ENCODE measurements at regions not wholly inside any gene's neighbourhood (a gene's known extent, or its start where the extent isn't known, plus 50 kb on each side); places are given as distances from the start of the nearest gene placed in this dataset.
"Not testable (repeated sequence)": the region's sequence is repeated elsewhere in the genome, so short reads cannot be mapped to it uniquely, and the experiment has no call there.

DNA sequence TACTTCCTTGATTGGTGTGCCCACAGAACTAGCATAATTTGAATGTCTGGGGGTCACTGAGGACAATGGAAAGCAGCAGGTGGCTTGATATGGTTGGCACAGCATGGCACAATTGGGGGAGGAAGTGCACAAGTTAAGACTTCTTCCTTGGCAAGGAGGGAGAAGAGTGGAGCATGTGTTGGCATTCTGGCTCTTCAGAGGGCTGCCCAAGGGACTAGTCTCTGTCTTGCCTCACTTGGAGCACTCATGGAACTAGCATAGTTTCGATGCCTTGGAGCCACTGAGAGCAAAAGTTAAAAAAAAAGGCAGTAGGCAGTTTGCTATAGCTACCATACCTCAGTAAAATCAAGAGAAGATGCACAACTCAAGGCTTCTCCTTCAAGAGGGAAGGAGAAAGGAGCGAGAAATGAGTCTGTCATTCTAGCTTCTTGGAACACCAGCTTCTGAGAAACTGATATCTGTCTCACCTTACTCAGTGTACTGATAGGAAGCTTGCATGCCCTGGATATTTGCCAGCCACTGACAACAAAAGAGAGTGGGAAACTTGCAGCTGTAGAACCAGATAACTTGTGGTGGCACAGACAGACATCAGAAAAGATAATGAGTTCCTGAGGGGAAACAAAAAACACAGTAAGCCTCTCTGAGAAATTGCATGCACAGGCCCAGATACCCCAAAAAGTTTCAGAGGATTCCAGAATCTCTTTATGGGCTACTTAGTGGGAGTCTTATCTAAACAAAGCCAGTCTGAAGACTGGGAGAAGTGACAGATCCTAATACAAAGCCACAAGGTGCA is 207.5 kb upstream of the SAMSN1 start:
- DNase-seq = no peak

- DNase-seq = no peak
Measured at GRCh38 chr21:14753069-14753465, 207.0 kb upstream of the SAMSN1 start.

GRCh38 chr21:14752345-14752909 is 206.3 kb upstream of the SAMSN1 start:
- peak; percentile 56 for DNase-seq

DNA sequence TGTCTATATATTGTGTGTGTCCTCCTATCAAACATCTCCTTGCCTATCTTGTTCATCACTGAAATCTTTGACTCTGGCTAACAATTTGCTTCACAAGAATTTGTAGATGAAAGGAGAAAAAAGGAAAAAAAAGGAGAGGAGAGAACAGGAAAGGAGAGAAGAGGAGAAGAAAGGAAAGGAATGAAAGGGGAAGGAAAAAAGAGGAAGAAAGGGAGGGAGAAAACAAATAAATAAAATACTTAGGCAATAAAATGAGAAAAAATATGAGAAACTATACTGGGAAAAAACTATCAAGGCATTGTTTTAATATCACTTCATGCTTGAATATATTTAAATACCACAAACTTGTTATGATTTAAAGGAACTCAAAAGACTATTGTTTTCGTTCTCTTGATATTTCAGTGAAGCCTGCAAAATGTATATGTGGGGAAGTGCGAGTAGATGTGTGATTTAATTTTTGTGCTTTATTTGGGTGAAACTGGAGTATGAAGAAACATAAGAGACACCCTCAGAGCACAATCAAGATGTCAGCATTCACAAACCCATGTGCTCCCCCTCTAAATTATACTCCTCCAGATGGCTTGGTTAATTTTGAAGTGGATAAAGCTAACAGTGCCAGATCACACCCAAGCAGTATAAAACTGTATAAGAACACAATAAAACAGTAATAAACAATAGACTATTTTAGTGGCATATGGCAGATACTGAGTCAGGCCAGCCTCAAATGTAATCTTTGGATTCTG is 205.7 kb upstream of the SAMSN1 start:
- DNase-seq = peak; percentile 61

- DNase-seq = no peak
Measured at GRCh38 chr21:14751011-14751410, 204.9 kb upstream of the SAMSN1 start.

GRCh38 chr21:14750041-14750440 is 203.9 kb upstream of the SAMSN1 start:
- DNase-seq = no peak

DNA sequence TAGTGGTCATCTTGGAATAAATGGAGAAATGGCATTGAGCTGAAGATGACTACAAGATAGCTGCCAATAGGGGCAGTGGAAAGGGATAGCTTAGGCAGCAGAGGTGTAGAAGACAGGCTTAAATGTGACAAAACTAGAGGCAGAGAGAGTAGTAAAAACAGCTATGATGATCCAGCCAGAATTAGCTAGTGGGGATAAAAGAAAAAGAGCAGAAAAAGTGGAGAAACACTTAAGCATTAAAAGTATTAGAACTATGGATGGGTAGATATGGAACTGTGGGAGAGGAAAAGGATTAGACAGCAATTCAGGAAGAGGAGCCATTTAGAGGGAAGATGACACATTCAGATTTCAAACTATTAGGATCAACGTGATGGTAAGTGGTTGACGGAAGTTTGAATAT is 202.5 kb upstream of the SAMSN1 start:
- no peak for DNase-seq

DNA sequence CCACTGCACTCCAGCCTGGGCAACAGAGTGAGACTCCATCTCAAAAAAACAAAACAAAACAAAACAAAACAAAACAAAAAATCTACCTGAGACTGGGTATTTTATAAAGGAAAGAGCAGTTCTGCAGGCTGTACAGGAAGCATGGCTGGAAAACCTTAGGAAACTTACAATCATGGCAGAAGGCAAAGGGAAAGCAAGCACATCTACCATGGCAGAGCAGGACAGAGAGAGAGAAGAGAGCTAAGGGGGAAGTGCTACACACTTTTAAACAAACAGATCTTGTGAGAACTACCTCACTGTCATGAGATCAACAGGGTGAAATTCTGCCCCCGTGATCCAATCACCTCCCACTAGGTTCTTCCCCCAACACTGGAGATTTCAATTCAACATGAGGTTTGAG is 198.3 kb upstream of the SAMSN1 start:
- DNase-seq = no peak

GRCh38 chr21:14742119-14742518 is 196.0 kb upstream of the SAMSN1 start:
- peak; percentile 14 for DNase-seq

- DNase-seq = peak; percentile 90
Measured at GRCh38 chr21:14741256-14741655, 195.1 kb upstream of the SAMSN1 start.

DNA sequence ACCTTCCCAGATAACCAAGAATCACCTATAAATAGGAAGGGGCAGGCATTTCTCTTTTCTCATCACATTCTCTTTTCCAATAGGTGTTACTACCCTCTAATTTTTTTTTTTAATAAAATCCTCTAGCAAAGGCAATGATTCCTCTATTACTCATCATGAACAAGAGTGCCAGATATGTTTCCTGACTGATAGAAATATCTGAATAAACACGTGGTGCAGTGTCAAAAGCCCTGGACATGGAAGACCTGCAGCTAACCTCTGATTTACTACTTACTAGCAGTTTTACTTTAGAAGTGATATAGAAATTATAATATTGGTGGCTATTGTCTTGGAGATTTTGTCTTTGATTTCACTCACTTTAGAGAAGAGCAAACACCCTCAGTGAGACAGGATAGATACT is 194.6 kb upstream of the SAMSN1 start:
- no peak for DNase-seq

GRCh38 chr21:14740116-14740515 is 194.0 kb upstream of the SAMSN1 start:
- no peak for DNase-seq

DNA sequence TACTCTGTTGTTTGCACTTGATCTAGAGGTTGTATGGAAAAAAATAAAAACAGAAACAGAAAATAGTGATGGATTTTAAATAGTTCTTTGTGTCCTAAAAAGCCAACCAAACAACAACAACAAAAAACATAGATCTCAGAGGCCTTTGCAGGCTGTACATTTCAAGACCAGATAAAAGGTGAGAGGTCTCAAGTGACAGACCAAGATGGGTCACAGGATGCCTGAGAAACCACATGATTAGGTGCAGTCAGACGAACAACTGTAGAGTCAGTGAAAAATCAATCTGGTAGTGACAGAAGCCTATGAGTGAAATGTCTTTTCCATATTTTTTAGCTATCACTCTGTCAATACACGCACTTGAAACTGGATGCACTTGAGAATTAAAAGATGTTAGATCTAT is 193.5 kb upstream of the SAMSN1 start:
- DNase-seq = no peak

DNA sequence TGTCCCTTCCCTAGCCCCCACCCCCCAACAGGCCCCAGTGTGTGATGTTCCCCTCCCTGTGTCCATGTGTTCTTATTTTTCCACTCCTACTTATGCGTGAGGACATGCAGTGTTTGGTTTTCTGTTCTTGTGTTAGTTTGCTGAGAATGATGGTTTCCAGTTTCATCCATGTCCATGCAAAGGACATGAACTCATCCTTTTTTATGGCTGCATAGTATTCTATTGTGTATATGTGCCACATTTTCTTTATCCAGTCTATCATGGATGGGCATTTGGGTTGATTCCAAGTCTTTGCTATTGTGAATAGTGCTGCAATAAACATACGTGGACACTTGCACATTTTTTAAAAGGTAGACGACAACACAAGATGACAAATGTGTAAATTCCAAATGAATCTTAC is 192.5 kb upstream of the SAMSN1 start:
- not testable (repeated sequence) for DNase-seq

- peak; percentile 70 for DNase-seq
Measured at GRCh38 chr21:14737922-14738321, 191.8 kb upstream of the SAMSN1 start.

DNA sequence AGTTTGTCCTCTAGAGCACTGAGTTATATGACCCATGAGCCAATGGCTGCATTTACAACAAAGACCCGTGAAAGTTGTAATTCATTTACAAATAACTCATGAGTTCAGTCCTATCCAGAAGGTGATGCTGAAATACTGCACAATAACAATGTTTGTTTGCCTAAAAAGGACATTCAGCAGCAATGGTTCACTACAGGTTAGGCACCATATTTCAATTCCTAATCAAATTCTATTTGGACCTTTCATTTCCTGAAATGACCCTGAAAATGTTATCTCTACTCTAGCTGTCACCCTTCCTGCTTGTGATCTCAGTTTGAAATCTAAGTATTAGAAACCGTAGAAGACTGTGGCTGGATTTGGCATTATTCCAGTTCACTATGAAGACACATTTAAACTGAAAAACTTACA is 191.2 kb upstream of the SAMSN1 start:
- DNase-seq = no peak

- no peak for DNase-seq
Measured at GRCh38 chr21:14736672-14737071, 190.6 kb upstream of the SAMSN1 start.

DNA sequence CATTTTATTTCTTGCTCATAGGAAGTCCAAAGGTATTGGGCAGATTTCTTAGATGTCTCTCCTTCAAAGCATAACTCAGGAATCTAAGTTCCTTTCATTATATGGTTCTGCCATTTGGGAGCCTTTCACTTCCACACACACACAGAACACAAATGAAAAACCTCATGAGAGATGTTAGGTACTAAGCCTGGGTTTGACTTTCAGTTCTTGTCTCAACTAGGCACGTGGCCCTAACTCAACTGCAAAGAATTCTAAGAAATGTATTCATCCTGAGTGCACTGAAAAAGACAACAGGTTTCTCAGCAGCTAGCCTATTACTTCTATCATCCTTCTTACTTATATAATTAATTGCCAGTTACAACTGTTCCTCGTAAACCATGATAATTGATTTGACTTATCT is 190.0 kb upstream of the SAMSN1 start:
- DNase-seq = no peak

- no peak for DNase-seq
Measured at GRCh38 chr21:14734833-14735232, 188.7 kb upstream of the SAMSN1 start.

- DNase-seq = no peak
Measured at GRCh38 chr21:14734191-14734590, 188.1 kb upstream of the SAMSN1 start.

GRCh38 chr21:14725219-14725618 is 179.1 kb upstream of the SAMSN1 start:
- no peak for DNase-seq

DNA sequence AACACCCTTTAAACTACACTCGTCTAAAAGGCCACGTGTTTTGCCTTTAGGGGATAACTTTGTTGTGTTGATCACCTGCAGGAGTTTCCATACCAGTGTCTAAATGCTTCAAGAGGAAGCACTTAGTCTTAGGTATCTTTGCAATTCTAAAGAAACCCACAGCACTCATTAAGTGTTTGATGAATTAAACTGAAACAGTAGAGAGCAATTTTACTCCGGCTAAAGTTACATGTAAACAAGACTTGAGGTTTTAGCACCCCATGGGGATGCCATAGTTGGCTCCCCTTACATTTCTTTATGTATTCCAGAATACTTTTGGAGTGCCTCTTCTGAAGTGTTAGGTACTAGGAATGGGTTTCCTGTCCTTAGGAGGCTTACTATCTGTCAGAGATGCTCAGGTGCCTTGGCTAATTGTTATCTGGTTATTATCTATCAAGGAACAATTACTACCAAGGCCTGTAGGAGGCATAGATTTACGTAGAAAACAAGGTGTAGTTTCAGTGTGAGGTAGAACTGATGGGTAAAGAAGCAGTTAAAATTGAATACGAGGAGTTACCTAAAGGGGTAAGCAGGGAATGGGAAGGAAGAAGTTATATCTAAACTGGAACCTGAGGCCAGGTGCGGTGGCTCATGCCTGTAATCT is 176.8 kb upstream of the SAMSN1 start:
- peak; percentile 7 for DNase-seq

DNA sequence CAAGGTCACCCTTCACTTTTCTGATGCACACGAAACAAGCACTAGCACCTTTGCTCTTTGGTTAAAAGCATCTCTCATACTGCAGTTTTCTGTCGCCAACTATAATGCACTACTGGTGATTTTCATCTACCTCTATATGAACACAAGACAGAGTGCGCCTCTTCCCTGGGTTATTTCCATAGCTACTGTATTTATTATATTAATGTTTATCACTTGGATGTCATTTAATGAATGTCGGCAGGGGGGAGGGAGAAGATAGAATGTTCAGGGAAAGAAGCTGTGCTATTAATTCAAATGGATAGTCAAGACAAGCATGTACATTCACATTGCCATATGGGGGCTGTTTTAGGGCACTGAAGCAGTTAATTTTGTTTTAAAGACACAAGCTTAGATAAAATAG is 174.1 kb upstream of the SAMSN1 start:
- no peak for DNase-seq

GRCh38 chr21:14718951-14719350 is 172.8 kb upstream of the SAMSN1 start:
- DNase-seq = no peak
